Kidney (tissue), 13 donors: ENCODE measurements at regions not wholly inside any gene's neighbourhood (a gene's known extent, or its start where the extent isn't known, plus 50 kb on each side); places are given as distances from the start of the nearest gene placed in this dataset.

Source experiments
- DNase-seq, 5 donors: peaks; one replicate each; pipeline ENCODE4 v3.0.0-alpha.2; 2013 to 2020
- FAIRE-seq: peaks from 2 replicates; lab custom pipeline; 2012; peaks lifted over from hg19 to GRCh38; lab: Jason Lieb, UNC
- H3K27ac ChIP-seq, 2 donors: one replicate each; pipeline ENCODE4 v1.7.0; 2013; ENCODE audit warnings: low read depth in 2 of 2, low read length in 2 of 2, inconsistent platforms in 1 of 2
- H3K27me3 ChIP-seq: one replicate; pipeline ENCODE4 v1.7.1; 2013; ENCODE audit warnings: low read length, inconsistent platforms; ENCODE audit not compliant: control insufficient read depth, insufficient read depth
- H3K36me3 ChIP-seq, 3 donors: one replicate each; pipeline versions ENCODE4 v1.7.0 to v1.7.1; 2013; ENCODE audit warnings: low read length in 3 of 3, control low read depth in 1 of 3, inconsistent platforms in 1 of 3; ENCODE audit not compliant: insufficient read depth in 3 of 3, control insufficient read depth in 2 of 3
- H3K4me1 ChIP-seq, 3 donors: one replicate each; pipeline versions ENCODE4 v1.7.0 to v1.7.1; 2013; ENCODE audit warnings: low read length in 3 of 3, inconsistent platforms in 1 of 3, low read depth in 1 of 3; ENCODE audit not compliant: control insufficient read depth in 2 of 3, insufficient read depth in 2 of 3
- H3K4me3 ChIP-seq, 3 donors: one replicate each; pipeline versions ENCODE4 v1.7.0 to v1.8.1; 2013; ENCODE audit warnings: low read length in 3 of 3, control low read depth in 1 of 3, inconsistent platforms in 1 of 3
- H3K9ac ChIP-seq, 3 donors: one replicate each; pipeline versions ENCODE4 v1.7.0 to v1.7.1; 2013; ENCODE audit warnings: low read length in 3 of 3, control low read depth in 1 of 3, inconsistent platforms in 1 of 3
- H3K9me3 ChIP-seq, 3 donors: one replicate each; pipeline versions ENCODE4 v1.7.0 to v1.7.1; 2013; ENCODE audit warnings: low read length in 3 of 3, control low read depth in 1 of 3, inconsistent platforms in 1 of 3; ENCODE audit not compliant: control insufficient read depth in 2 of 3, insufficient read depth in 1 of 3
- CTCF ChIP-seq: IDR thresholded peaks from 3 replicates; pipeline ENCODE4 v1.5.1; 2012; ENCODE audit warnings: mild to moderate bottlenecking, moderate library complexity, borderline replicate concordance; ENCODE audit not compliant: insufficient read depth; ENCODE audit errors: extremely low read depth
- intact Hi-C: fragments of 100-400 bp; cut with DNase I; formaldehyde crosslinking; loops from one replicate; pipeline ENCODE4 v1.11.1; 2022
- donor health status: control.
- donor health status: control.
- donor health status: control.
- donor health status: control.
- donor health status: control.
- donor health status: DM: yes; HTN: yes; CAD: no.
- donor health status: Normal renal cell carcinoma (clear cell type).

GRCh38 chr14:26932606-26933005, 334.8 kb upstream of the NOVA1 start:
- H3K9me3 ChIP-seq, result no peaks in the 10 kb centered on the region
- DNase-seq (no peak), FAIRE-seq (no peak)
- no peak for TF ChIP-seq CTCF
- no peak overlapping the region for H3K27ac ChIP-seq
- no peaks in the 10 kb centered on the region for H3K36me3 ChIP-seq
- no peak overlapping the region for H3K4me3 ChIP-seq
- intact Hi-C loops, result no loop called here
- no peak overlapping the region for H3K9ac ChIP-seq
- H3K4me1 ChIP-seq, result no peaks in the 10 kb centered on the region
- H3K27me3 ChIP-seq, result no peaks in the 10 kb centered on the region

DNA sequence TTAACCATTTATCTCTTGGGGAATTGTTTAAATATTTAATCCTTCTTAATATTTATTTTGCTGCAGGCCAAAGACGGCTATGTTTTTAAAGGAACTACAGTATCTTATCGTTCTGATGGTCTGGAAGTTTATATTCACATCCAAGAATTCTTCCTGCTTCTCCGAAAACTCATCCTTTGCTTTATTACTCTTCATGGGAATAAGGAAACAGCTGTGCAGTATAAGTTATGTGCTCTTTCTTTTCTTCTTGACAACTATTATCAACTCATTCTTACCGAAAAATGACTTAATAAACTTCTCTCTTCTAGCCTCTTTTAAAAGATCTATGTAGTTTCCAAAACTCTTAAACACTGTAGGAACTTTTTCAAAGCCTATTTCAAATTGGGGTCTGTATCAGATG, 335.6 kb upstream of the NOVA1 start:
- H3K9me3 ChIP-seq, result no peaks in the 10 kb centered on the region

DNA sequence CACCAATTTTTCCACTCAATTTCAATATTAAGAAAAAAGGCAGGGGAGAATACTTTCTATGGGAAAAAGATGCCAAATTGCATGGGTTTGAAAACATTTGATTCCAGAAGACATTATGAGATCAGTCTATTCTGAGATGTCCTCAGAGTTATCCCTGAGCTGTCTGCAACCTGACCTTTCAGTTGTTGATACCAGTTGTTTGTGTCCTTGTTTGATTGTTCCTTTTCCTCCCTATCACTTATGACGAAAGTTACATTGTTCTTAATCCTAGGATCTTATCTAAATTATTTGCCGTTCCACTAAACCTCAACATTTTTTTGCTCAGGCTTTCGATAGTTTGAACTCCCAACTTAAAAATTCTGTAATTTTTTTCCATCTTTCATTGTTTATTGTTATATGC, 336.3 kb upstream of the NOVA1 start:
- Histone ChIP-seq H3K4me1 (no peaks in the 10 kb centered on the region), H3K27me3 (no peaks in the 10 kb centered on the region), H3K9ac (no peak overlapping the region), H3K27ac (no peak overlapping the region), H3K36me3 (no peaks in the 10 kb centered on the region), H3K9me3 (no peaks in the 10 kb centered on the region), H3K4me3 (no peak overlapping the region)
- intact Hi-C loops, result no loop called here
- FAIRE-seq, result no peak
- no peak for DNase-seq
- no peak for TF ChIP-seq CTCF

More for the DNA sequence above, 335.6 kb upstream of the NOVA1 start:
- DNase-seq (no peak), FAIRE-seq (no peak)
- no peak overlapping the region for H3K4me3 ChIP-seq
- intact Hi-C loops, result no loop called here
- no peak for TF ChIP-seq CTCF
- no peaks in the 10 kb centered on the region for H3K27me3 ChIP-seq
- no peak overlapping the region for H3K27ac ChIP-seq
- no peak overlapping the region for H3K9ac ChIP-seq
- H3K36me3 ChIP-seq, result no peaks in the 10 kb centered on the region
- no peaks in the 10 kb centered on the region for H3K4me1 ChIP-seq

- FAIRE-seq, result no peak
- TF ChIP-seq CTCF, result no peak
- DNase-seq, result no peak
- Histone ChIP-seq H3K4me1 (no peaks in the 10 kb centered on the region), H3K9ac (no peak overlapping the region), H3K27me3 (no peaks in the 10 kb centered on the region), H3K4me3 (no peak overlapping the region), H3K36me3 (no peaks in the 10 kb centered on the region), H3K9me3 (no peaks in the 10 kb centered on the region), H3K27ac (no peak overlapping the region)
- intact Hi-C loops, result no loop called here
Measured at GRCh38 chr14:26935733-26936132, 337.9 kb upstream of the NOVA1 start.
